DMS114 treated with DMSO at 0.1 percent for 48 hours (cell line): ENCODE measurements at regions not wholly inside any gene's neighbourhood (a gene's known extent, or its start where the extent isn't known, plus 50 kb on each side); places are given as distances from the start of the nearest gene placed in this dataset.
"Not testable (repeated sequence)": the region's sequence is repeated elsewhere in the genome, so short reads cannot be mapped to it uniquely, and the experiment has no call there.

Experiments used
- DNase-seq: peaks from one replicate; lab custom pipeline; 2025; ENCODE audit not compliant: unreplicated experiment; lab: John Stamatoyannopoulos, UW

- DNase-seq, result not testable (repeated sequence)
Observed at GRCh38 chr7:65150105-65150504, 143.6 kb upstream of the ERV3-1 start.

GRCh38 chr7:65146118-65146914, 139.8 kb upstream of the ERV3-1 start:
- not testable (repeated sequence) for DNase-seq

GRCh38 chr7:65145710-65146109, 139.2 kb upstream of the ERV3-1 start:
- not testable (repeated sequence) for DNase-seq

GRCh38 chr7:65145008-65145407, 138.5 kb upstream of the ERV3-1 start:
- DNase-seq, result not testable (repeated sequence)

GRCh38 chr7:65144557-65144956, 138.1 kb upstream of the ERV3-1 start:
- DNase-seq, result not testable (repeated sequence)

- not testable (repeated sequence) for DNase-seq
Observed at GRCh38 chr7:65144119-65144518, 137.6 kb upstream of the ERV3-1 start.

GRCh38 chr7:65141894-65142293, 135.4 kb upstream of the ERV3-1 start:
- not testable (repeated sequence) for DNase-seq

GRCh38 chr7:65141405-65141778, 134.9 kb upstream of the ERV3-1 start:
- not testable (repeated sequence) for DNase-seq

GRCh38 chr7:65140543-65141404, 134.3 kb upstream of the ERV3-1 start:
- not testable (repeated sequence) for DNase-seq

- DNase-seq, result not testable (repeated sequence)
Observed at GRCh38 chr7:65136850-65137249, 130.4 kb upstream of the ERV3-1 start.

- DNase-seq, result not testable (repeated sequence)
Observed at GRCh38 chr7:65133087-65133486, 126.6 kb upstream of the ERV3-1 start.

- not testable (repeated sequence) for DNase-seq
Observed at GRCh38 chr7:65132256-65132655, 125.8 kb upstream of the ERV3-1 start.

- DNase-seq, result not testable (repeated sequence)
Observed at GRCh38 chr7:65127364-65127763, 120.9 kb upstream of the ERV3-1 start.

GRCh38 chr7:65124600-65124999, 118.1 kb upstream of the ERV3-1 start:
- not testable (repeated sequence) for DNase-seq

GRCh38 chr7:65105650-65106203, 99.2 kb upstream of the ERV3-1 start:
- not testable (repeated sequence) for DNase-seq

GRCh38 chr7:65100499-65100898, 94.0 kb upstream of the ERV3-1 start:
- not testable (repeated sequence) for DNase-seq

GRCh38 chr7:65081669-65082055, 75.2 kb upstream of the ERV3-1 start:
- not testable (repeated sequence) for DNase-seq

GRCh38 chr7:65080799-65081668, 74.5 kb upstream of the ERV3-1 start:
- peak; percentile 44 for DNase-seq

- not testable (repeated sequence) for DNase-seq
Observed at GRCh38 chr7:65074959-65075358, 68.5 kb upstream of the ERV3-1 start.

- not testable (repeated sequence) for DNase-seq
Observed at GRCh38 chr7:65073160-65073559, 66.7 kb upstream of the ERV3-1 start.
